GM21576 (cell line): ENCODE measurements at regions not wholly inside any gene's neighbourhood (a gene's known extent, or its start where the extent isn't known, plus 50 kb on each side); places are given as distances from the start of the nearest gene placed in this dataset.
"Not testable (repeated sequence)": the region's sequence is repeated elsewhere in the genome, so short reads cannot be mapped to it uniquely, and the experiment has no call there.

Experiments used
- ATAC-seq: cut with Tn5 transposase; IDR thresholded peaks from one replicate; pipeline ENCODE4 v1.9.1; 2021; ENCODE audit warnings: mild to moderate bottlenecking, moderate library complexity; ENCODE audit not compliant: unreplicated experiment

GRCh38 chr1:177429234-177429633 is 258.5 kb downstream of the BRINP2 start:
- no peak for ATAC-seq

- no peak for ATAC-seq
Measured at GRCh38 chr1:177427811-177428210, 257.1 kb downstream of the BRINP2 start.

- no peak for ATAC-seq
Measured at GRCh38 chr1:177426497-177426896, 255.7 kb downstream of the BRINP2 start.

- ATAC-seq = no peak
Measured at GRCh38 chr1:177425199-177425598, 254.4 kb downstream of the BRINP2 start.

GRCh38 chr1:177424744-177425143 is 254.0 kb downstream of the BRINP2 start:
- ATAC-seq = no peak

GRCh38 chr1:177423090-177423489 is 252.3 kb downstream of the BRINP2 start:
- no peak for ATAC-seq

GRCh38 chr1:177413982-177414596 is 243.3 kb downstream of the BRINP2 start:
- ATAC-seq = no peak

- no peak for ATAC-seq
Measured at GRCh38 chr1:177411381-177411780, 240.6 kb downstream of the BRINP2 start.

GRCh38 chr1:177410179-177410766 is 239.5 kb downstream of the BRINP2 start:
- no peak for ATAC-seq

GRCh38 chr1:177406323-177406722 is 235.6 kb downstream of the BRINP2 start:
- ATAC-seq = not testable (repeated sequence)

GRCh38 chr1:177392336-177392735 is 221.6 kb downstream of the BRINP2 start:
- no peak for ATAC-seq

GRCh38 chr1:177385760-177386698 is 215.3 kb downstream of the BRINP2 start:
- ATAC-seq = no peak

- no peak for ATAC-seq
Measured at GRCh38 chr1:177384461-177384860, 213.7 kb downstream of the BRINP2 start.

- ATAC-seq = no peak
Measured at GRCh38 chr1:177383715-177384114, 213.0 kb downstream of the BRINP2 start.

GRCh38 chr1:177377866-177378265 is 207.1 kb downstream of the BRINP2 start:
- ATAC-seq = no peak

- no peak for ATAC-seq
Measured at GRCh38 chr1:177368255-177368654, 197.5 kb downstream of the BRINP2 start.

- ATAC-seq = no peak
Measured at GRCh38 chr1:177366091-177366490, 195.3 kb downstream of the BRINP2 start.

- ATAC-seq = no peak
Measured at GRCh38 chr1:177360791-177361190, 190.0 kb downstream of the BRINP2 start.

GRCh38 chr1:177356674-177357435 is 186.1 kb downstream of the BRINP2 start:
- no peak for ATAC-seq

GRCh38 chr1:177355575-177355974 is 184.8 kb downstream of the BRINP2 start:
- no peak for ATAC-seq

- ATAC-seq = no peak
Measured at GRCh38 chr1:177354247-177354646, 183.5 kb downstream of the BRINP2 start.
